H1 (cell line): ENCODE measurements at regions not wholly inside any gene's neighbourhood (a gene's known extent, or its start where the extent isn't known, plus 50 kb on each side); places are given as distances from the start of the nearest gene placed in this dataset.

Source experiments
- CTCF ChIA-PET: fragments of 300-600 bp; sonication (Branson Sonifier 250); formaldehyde crosslinking; loops from one replicate; lab custom pipeline; 2021; ENCODE audit not compliant: partially characterized antibody; lab: Charles Lee
- POLR2A ChIA-PET: fragments of 300-600 bp; sonication (Branson Sonifier 250); formaldehyde crosslinking; loops from one replicate; lab custom pipeline; 2021; ENCODE audit warnings: inconsistent platforms; ENCODE audit not compliant: partially characterized antibody; lab: Charles Lee
- DNase-seq, 2 experiments: peaks; one replicate each; pipeline versions ENCODE4 v3.0.0 to v3.0.0-alpha.2; 2010 to 2022; ENCODE audit warnings: low spot score in 2 of 2, low read depth in 1 of 2, mixed read lengths in 1 of 2
- FAIRE-seq: peaks from 2 replicates; lab custom pipeline; 2011; peaks lifted over from hg19 to GRCh38; lab: Jason Lieb, UNC
- H2AFZ ChIP-seq: 2 replicates; pipeline ENCODE4 v1.8.1; 2012; ENCODE audit warnings: low read length, inconsistent platforms
- H2AK5ac ChIP-seq: 2 replicates; pipeline ENCODE4 v1.6.1; 2013; ENCODE audit warnings: low read depth, low read length
- H2BK120ac ChIP-seq: replicated peaks from 2 replicates; pipeline ENCODE3; 2013; ENCODE audit warnings: low read depth, low read length, inconsistent platforms
- H2BK12ac ChIP-seq: 2 replicates; pipeline ENCODE4 v1.6.1; 2013; ENCODE audit warnings: low read depth, low read length
- H2BK15ac ChIP-seq: 2 replicates; pipeline ENCODE4 v1.6.1; 2013; ENCODE audit warnings: low read length
- H2BK20ac ChIP-seq: 2 replicates; pipeline ENCODE4 v1.6.1; 2013; ENCODE audit warnings: low read length
- H2BK5ac ChIP-seq: 2 replicates; pipeline ENCODE4 v1.6.1; 2013; ENCODE audit warnings: low read depth, low read length
- H3K14ac ChIP-seq: 2 replicates; pipeline ENCODE4 v1.6.1; 2013; ENCODE audit warnings: inconsistent platforms; ENCODE audit not compliant: insufficient read length
- H3K18ac ChIP-seq: 2 replicates; pipeline ENCODE4 v1.6.1; 2013; ENCODE audit warnings: low read length; ENCODE audit errors: extremely low read depth
- H3K23ac ChIP-seq: 2 replicates; pipeline ENCODE4 v1.6.1; 2013; ENCODE audit warnings: inconsistent platforms; ENCODE audit not compliant: insufficient read length
- H3K23me2 ChIP-seq: 2 replicates; pipeline ENCODE4 v1.6.1; 2013; ENCODE audit warnings: low read depth, low read length
- H3K27ac ChIP-seq: 2 replicates; pipeline ENCODE4 v1.6.1; 2011; ENCODE audit warnings: low read depth, low read length, inconsistent platforms
- H3K27me3 ChIP-seq, 4 experiments: replicated peaks in 1 of 4; 1 replicate in 1 of 4; 2 replicates in 3 of 4; pipeline versions ENCODE4 v1.6.1 to v1.8.1; 2011 to 2013; ENCODE audit warnings: low read length in 3 of 4, mild to moderate bottlenecking in 3 of 4, inconsistent platforms in 2 of 4, mixed read lengths in 2 of 4, moderate library complexity in 1 of 4; ENCODE audit not compliant: control insufficient read depth in 3 of 4, insufficient read depth in 3 of 4; ENCODE audit errors: extremely low read depth in 1 of 4
- H3K36me3 ChIP-seq, 4 experiments: 2 replicates each; pipeline versions ENCODE4 v1.6.1 to v1.8.1; 2011 to 2013; ENCODE audit warnings: mild to moderate bottlenecking in 4 of 4, low read length in 3 of 4, moderate library complexity in 2 of 4, control low read depth in 1 of 4, inconsistent platforms in 1 of 4; ENCODE audit not compliant: insufficient read depth in 4 of 4, control insufficient read depth in 2 of 4
- H3K4ac ChIP-seq: replicated peaks from 2 replicates; pipeline ENCODE3; 2013; ENCODE audit warnings: low read length, low read depth, mixed read lengths, inconsistent platforms; ENCODE audit not compliant: insufficient read length
- H3K4me1 ChIP-seq, 4 experiments: replicated peaks in 1 of 4; 1 replicate in 1 of 4; 2 replicates in 3 of 4; pipeline versions ENCODE4 v1.6.1 to v1.8.1; 2011 to 2013; ENCODE audit warnings: low read length in 3 of 4, inconsistent platforms in 2 of 4, mixed read lengths in 1 of 4; ENCODE audit not compliant: insufficient read depth in 4 of 4, control insufficient read depth in 3 of 4
- H3K4me2 ChIP-seq, 2 experiments: 2 replicates each; pipeline versions ENCODE4 v1.6.1 to v1.8.1; 2011 to 2013; ENCODE audit warnings: low read depth in 2 of 2, low read length in 2 of 2, control low read depth in 1 of 2, inconsistent platforms in 1 of 2, mild to moderate bottlenecking in 1 of 2; ENCODE audit not compliant: insufficient read depth in 1 of 2
- H3K4me3 ChIP-seq, 4 experiments: fragments of 200-600, 300-600 bp in 1 of 4; sonication (generic), shearing (Covaris generic), sonication (Bioruptor Twin) in 1 of 4; 2 replicates each; pipeline versions ENCODE4 v1.5.1 to v1.8.1; 2011 to 2016; ENCODE audit warnings: low read length in 4 of 4, low read depth in 3 of 4, control low read depth in 2 of 4, inconsistent platforms in 2 of 4, mild to moderate bottlenecking in 2 of 4, mixed read lengths in 1 of 4, moderate library complexity in 1 of 4; ENCODE audit not compliant: insufficient read depth in 2 of 4; ENCODE audit errors: extremely low read depth in 1 of 4
- H3K56ac ChIP-seq: replicated peaks from 2 replicates; pipeline ENCODE3; 2013; ENCODE audit warnings: low read depth, mild to moderate bottlenecking, mixed read lengths, low read length, inconsistent platforms; ENCODE audit not compliant: insufficient read length
- H3K79me1 ChIP-seq: 2 replicates; pipeline ENCODE4 v1.6.1; 2013; ENCODE audit warnings: low read depth, low read length, control low read depth
- H3K79me2 ChIP-seq, 2 experiments: 2 replicates each; pipeline versions ENCODE4 v1.6.1 to v1.8.1; 2012 to 2013; ENCODE audit warnings: low read length in 2 of 2, mild to moderate bottlenecking in 2 of 2, inconsistent platforms in 1 of 2; ENCODE audit not compliant: insufficient read depth in 2 of 2, control insufficient read depth in 1 of 2
- H3K9ac ChIP-seq, 4 experiments: replicated peaks in 1 of 4; 1 replicate in 1 of 4; 2 replicates in 3 of 4; pipeline versions ENCODE4 v1.6.1 to v1.8.1; 2011 to 2013; ENCODE audit warnings: low read depth in 3 of 4, low read length in 3 of 4, control low read depth in 2 of 4, mild to moderate bottlenecking in 2 of 4, moderate library complexity in 2 of 4, inconsistent platforms in 1 of 4; ENCODE audit errors: extremely low read depth in 1 of 4
- H3K9me3 ChIP-seq, 2 experiments: 2 replicates each; pipeline versions ENCODE4 v1.6.1 to v1.8.1; 2012 to 2013; ENCODE audit warnings: mild to moderate bottlenecking in 2 of 2, moderate library complexity in 2 of 2, control low read depth in 1 of 2, inconsistent platforms in 1 of 2, low read depth in 1 of 2, low read length in 1 of 2, mixed read lengths in 1 of 2; ENCODE audit not compliant: insufficient read depth in 2 of 2
- H4K20me1 ChIP-seq, 2 experiments: replicated peaks in 1 of 2; 2 replicates each; pipeline versions ENCODE3 to v1.8.1; 2011 to 2013; ENCODE audit warnings: inconsistent platforms in 2 of 2, low read length in 2 of 2, mild to moderate bottlenecking in 1 of 2; ENCODE audit not compliant: insufficient read depth in 2 of 2, control insufficient read depth in 1 of 2
- H4K5ac ChIP-seq: 2 replicates; pipeline ENCODE4 v1.6.1; 2013; ENCODE audit warnings: low read length, low read depth, mixed read lengths, inconsistent platforms; ENCODE audit not compliant: insufficient read length
- H4K8ac ChIP-seq: 2 replicates; pipeline ENCODE4 v1.8.0; 2013; ENCODE audit warnings: mild to moderate bottlenecking, moderate library complexity, low read length, inconsistent platforms; ENCODE audit not compliant: insufficient read depth; ENCODE audit errors: extremely low read depth
- H4K91ac ChIP-seq: replicated peaks from 2 replicates; pipeline ENCODE3; 2013; ENCODE audit warnings: low read length, mixed read lengths, inconsistent platforms; ENCODE audit not compliant: insufficient read length
- ASH2L ChIP-seq: fragments of 200-600, 300-600 bp; sonication (generic); IDR thresholded peaks from one replicate; pipeline ENCODE4 v1.7.1; 2017; ENCODE audit warnings: low read length
- BACH1 ChIP-seq: IDR thresholded peaks from 2 replicates; pipeline ENCODE4 v1.6.1; 2012; ENCODE audit warnings: low read length, improper control_type of control experiment
- CBX5 ChIP-seq: fragments of 300-800, 300-1000 bp; sonication (generic); IDR thresholded peaks from 2 replicates; pipeline ENCODE4 v1.7.1; 2016; ENCODE audit warnings: antibody characterized with exemption, low read length, low read depth
- E2F6 ChIP-seq: IDR thresholded peaks from 2 replicates; pipeline ENCODE4 v1.6.1; 2012; ENCODE audit warnings: inconsistent platforms
- HDAC6 ChIP-seq: IDR thresholded peaks from one replicate; pipeline ENCODE4 v1.7.1; 2012; ENCODE audit warnings: low read depth, mild to moderate bottlenecking, inconsistent platforms, low read length, moderate library complexity
- KDM1A ChIP-seq: fragments of 200-600, 300-600 bp; sonication (generic); IDR thresholded peaks from 2 replicates; pipeline ENCODE4 v1.7.1; 2016; ENCODE audit warnings: mild to moderate bottlenecking, low read length, borderline replicate concordance
- KDM5A ChIP-seq: fragments of 200-600 bp; IDR thresholded peaks from 2 replicates; pipeline ENCODE4 v1.7.1; 2012; ENCODE audit warnings: mild to moderate bottlenecking, low read length, inconsistent platforms, mixed read lengths
- NANOG ChIP-seq: IDR thresholded peaks from 2 replicates; pipeline ENCODE4 v1.6.1; 2011; ENCODE audit warnings: low read length, low read depth, mild to moderate bottlenecking, inconsistent platforms; ENCODE audit not compliant: insufficient read depth, poor library complexity, severe bottlenecking
- POLR2A ChIP-seq, 2 experiments: IDR thresholded peaks; 1 replicate in 1 of 2; 2 replicates in 1 of 2; pipeline ENCODE4 v1.6.1; 2011; ENCODE audit warnings: low read depth in 2 of 2, low read length in 2 of 2, mild to moderate bottlenecking in 2 of 2; ENCODE audit errors: control extremely low read depth in 1 of 2
- RBBP5 ChIP-seq: IDR thresholded peaks from 2 replicates; pipeline ENCODE4 v1.7.1; 2012; ENCODE audit warnings: low read depth, mild to moderate bottlenecking, inconsistent platforms, low read length, moderate library complexity, borderline replicate concordance
- SIX5 ChIP-seq: IDR thresholded peaks from 2 replicates; pipeline ENCODE4 v1.6.1; 2011; ENCODE audit warnings: mild to moderate bottlenecking, low read depth, low read length
- SP4 ChIP-seq: IDR thresholded peaks from 2 replicates; pipeline ENCODE4 v1.6.1; 2012; ENCODE audit warnings: low read length, inconsistent platforms
- TAF1 ChIP-seq: IDR thresholded peaks from 2 replicates; pipeline ENCODE4 v1.6.1; 2011; ENCODE audit warnings: mild to moderate bottlenecking, low read depth, low read length
- TBP ChIP-seq: IDR thresholded peaks from 2 replicates; pipeline ENCODE4 v1.6.1; 2011; ENCODE audit warnings: low read depth, low read length, improper control_type of control experiment
- TEAD4 ChIP-seq: IDR thresholded peaks from 2 replicates; pipeline ENCODE4 v1.6.1; 2012; ENCODE audit warnings: low read depth, low read length, inconsistent platforms, mixed read lengths
- ZNF274 ChIP-seq: IDR thresholded peaks from 2 replicates; pipeline ENCODE4 v1.7.0; 2012; ENCODE audit warnings: low read length, borderline replicate concordance; ENCODE audit errors: extremely low read depth
- WGBS, 2 experiments: shearing (Covaris generic) in 1 of 2; methylation state at CpG; one replicate each; pipeline versions ENCODE4 v1.1.6 to v1.1.7; 2013 to 2015; ENCODE audit warnings: low lambda C conversion rate in 2 of 2, mixed read lengths in 2 of 2, inconsistent platforms in 1 of 2, low coverage in 1 of 2, missing lambda C conversion rate in 1 of 2; ENCODE audit not compliant: insufficient replicate concordance in 2 of 2, insufficient coverage in 1 of 2, insufficient read length in 1 of 2; ENCODE audit errors: extremely low coverage in 1 of 2, missing lambda C conversion rate in 1 of 2; 5-methylcytosine and 5-hydroxymethylcytosine counted together

- H3K4me2 ChIP-seq: no peak overlapping the region
- peaks cover 2 to 7% of the 10 kb centered on the region in 2 experiments; a peak in 2 of 4 replicates for H3K9me3 ChIP-seq
- no peaks in the 10 kb centered on the region for H3K79me1 ChIP-seq
- no peak overlapping the region for H3K27ac ChIP-seq
- no peak overlapping the region for H4K8ac ChIP-seq
- H2AFZ ChIP-seq: no peak overlapping the region
- no peak overlapping the region for H4K91ac ChIP-seq
- no peak overlapping the region for H2BK120ac ChIP-seq
- no peak overlapping the region for H3K23ac ChIP-seq
- no peak overlapping the region for H3K18ac ChIP-seq
- CTCF ChIA-PET: interaction anchor here (0.7 kb wide), 1 partner anchor 57 kb away, joined by 3 read pairs; no protein-coding TSS in a partner anchor
- no peaks in the 10 kb centered on the region; a peak in 1 of 7 replicates for H3K4me1 ChIP-seq
- DNase-seq: peak in 1 of 2 experiments; percentile 3
- peaks cover 32 to 42% (median 36%) of the 10 kb centered on the region in 4 experiments for H3K27me3 ChIP-seq
- no peak overlapping the region for H3K14ac ChIP-seq
- FAIRE-seq: no peak
- H4K5ac ChIP-seq: no peak overlapping the region
- WGBS, 2 experiments: 93% methylated on average over 2 of the region's 2 CpGs; no CpG with 5 or more reads in 1 of the 2 experiments
- H3K36me3 ChIP-seq: no peaks in the 10 kb centered on the region
- H2BK20ac ChIP-seq: no peak overlapping the region
- no peak overlapping the region for H3K56ac ChIP-seq
- no peak overlapping the region for H2BK15ac ChIP-seq
- H2BK12ac ChIP-seq: no peak overlapping the region
- H3K4ac ChIP-seq: no peak overlapping the region
- no peak overlapping the region for H3K4me3 ChIP-seq
- POLR2A ChIA-PET: no interaction called here
- no peak overlapping the region for H2AK5ac ChIP-seq
- no peaks in the 10 kb centered on the region for H4K20me1 ChIP-seq
- H3K9ac ChIP-seq: no peak overlapping the region
- H3K79me2 ChIP-seq: no peaks in the 10 kb centered on the region
- no peaks in the 10 kb centered on the region; the same call in 1 of the 2 replicates for H3K23me2 ChIP-seq
- H2BK5ac ChIP-seq: no peak overlapping the region
- TF ChIP-seq BACH1 (no peak), TEAD4 (no peak), E2F6 (no peak), KDM1A (no peak), RBBP5 (no peak), POLR2A (IDR thresholded peaks at IDR 0.05; ENCODE audit: control extremely low read depth in 1 of 2, low read depth in 2 of 2, low read length in 2 of 2) (no peak), NANOG (no peak), SP4 (no peak), ASH2L (no peak), CBX5 (no peak), TAF1 (no peak), ZNF274 (no peak), KDM5A (no peak), HDAC6 (no peak), SIX5 (no peak), TBP (no peak)
These were observed 201.7 kb upstream of the FOXQ1 start for GRCh38 chr6:1110164-1110563.
